Endothelial cell of umbilical vein (primary cell): ENCODE measurements at regions not wholly inside any gene's neighbourhood (a gene's known extent, or its start where the extent isn't known, plus 50 kb on each side); places are given as distances from the start of the nearest gene placed in this dataset.

Source experiments
- BruUV-seq: library from RNA; stranded (reverse); fragments of 400-500 nt; replicated peaks from 2 replicates; lab custom pipeline; 2021; lab: Mats Ljungman, UMichigan
- CTCF ChIA-PET: fragments of 300-600, 350-600 bp; sonication (Branson Sonifier 250); formaldehyde crosslinking; loops from one replicate; lab custom pipeline; 2021; ENCODE audit warnings: antibody characterized with exemption, inconsistent platforms; lab: Charles Lee
- POLR2A ChIA-PET: fragments of 300-600, 350-600 bp; sonication (Branson Sonifier 250); formaldehyde crosslinking; loops from one replicate; lab custom pipeline; 2021; ENCODE audit warnings: antibody characterized with exemption, inconsistent platforms; lab: Charles Lee
- DNase-seq: peaks from one replicate; pipeline ENCODE4 v3.0.0-alpha.2; 2011; ENCODE audit warnings: low read depth, low spot score
- FAIRE-seq: peaks from 2 replicates; lab custom pipeline; 2011; peaks lifted over from hg19 to GRCh38; lab: Jason Lieb, UNC
- H2AFZ ChIP-seq: 2 replicates; pipeline ENCODE4 v1.6.0; 2012; ENCODE audit warnings: low read depth, low read length, control low read depth, inconsistent platforms
- H3K27ac ChIP-seq: 2 replicates; pipeline ENCODE4 v1.5.1; 2011; ENCODE audit warnings: low read depth, mild to moderate bottlenecking, control low read depth, low read length, moderate library complexity; ENCODE audit not compliant: insufficient read depth
- H3K27me3 ChIP-seq, 2 experiments: 2 replicates each; pipeline versions ENCODE4 v1.6.0 to v1.6.1; 2011; ENCODE audit warnings: low read length in 2 of 2, mixed read lengths in 1 of 2; ENCODE audit not compliant: control insufficient read depth in 2 of 2, insufficient read depth in 2 of 2
- H3K36me3 ChIP-seq, 2 experiments: 2 replicates in 1 of 2; 3 replicates in 1 of 2; pipeline ENCODE4 v1.5.1; 2011; ENCODE audit warnings: low read length in 2 of 2, mild to moderate bottlenecking in 1 of 2, moderate library complexity in 1 of 2; ENCODE audit not compliant: control insufficient read depth in 2 of 2, insufficient read depth in 2 of 2; ENCODE audit errors: extremely low read depth in 1 of 2
- H3K4me1 ChIP-seq: 3 replicates; pipeline ENCODE4 v1.5.1; 2011; ENCODE audit warnings: mild to moderate bottlenecking, low read length; ENCODE audit not compliant: control insufficient read depth, insufficient read depth; ENCODE audit errors: extremely low read depth
- H3K4me2 ChIP-seq: 2 replicates; pipeline ENCODE4 v1.6.1; 2011; ENCODE audit warnings: low read length, control low read depth, mixed read lengths; ENCODE audit not compliant: insufficient read depth
- H3K4me3 ChIP-seq, 3 experiments: fragments of 200-600 bp in 1 of 3; sonication (generic), shearing (Covaris generic) in 1 of 3; replicated peaks in 1 of 3; 2 replicates each; pipeline ENCODE4 v1.5.1; 2011 to 2016; ENCODE audit warnings: control low read depth in 3 of 3, low read length in 3 of 3, mild to moderate bottlenecking in 2 of 3, inconsistent platforms in 1 of 3, low read depth in 1 of 3, moderate library complexity in 1 of 3; ENCODE audit not compliant: insufficient read depth in 1 of 3
- H3K79me2 ChIP-seq: 2 replicates; pipeline ENCODE4 v1.6.0; 2012; ENCODE audit warnings: low read length, inconsistent platforms; ENCODE audit not compliant: control insufficient read depth, insufficient read depth
- H3K9ac ChIP-seq: replicated peaks from 2 replicates; pipeline ENCODE3; 2011; ENCODE audit warnings: low read length, control low read depth; ENCODE audit not compliant: insufficient read depth; ENCODE audit errors: extremely low read depth
- H3K9me1 ChIP-seq: replicated peaks from 3 replicates; pipeline ENCODE4 v1.6.0; 2011; ENCODE audit warnings: mild to moderate bottlenecking, low read length; ENCODE audit not compliant: control insufficient read depth, insufficient read depth; ENCODE audit errors: extremely low read depth
- H3K9me3 ChIP-seq: replicated peaks from 2 replicates; pipeline ENCODE4 v1.5.1; 2012; ENCODE audit warnings: low read length, inconsistent platforms; ENCODE audit not compliant: control insufficient read depth, insufficient read depth
- H4K20me1 ChIP-seq: replicated peaks from 2 replicates; pipeline ENCODE3; 2011; ENCODE audit warnings: mild to moderate bottlenecking, low read length; ENCODE audit not compliant: control insufficient read depth, insufficient read depth; ENCODE audit errors: extremely low read depth
- CTCF ChIP-seq, 2 donors: IDR thresholded peaks; 1 replicate in 1 of 2; 2 replicates in 1 of 2; pipeline ENCODE4 v1.5.1; 2011; ENCODE audit warnings: low read length in 2 of 2, mild to moderate bottlenecking in 2 of 2, moderate library complexity in 2 of 2, control low read depth in 1 of 2, inconsistent platforms in 1 of 2, low read depth in 1 of 2; ENCODE audit not compliant: insufficient read depth in 1 of 2; ENCODE audit errors: extremely low read depth in 1 of 2
- EZH2 ChIP-seq: IDR thresholded peaks from 2 replicates; pipeline ENCODE4 v1.6.1; 2012; ENCODE audit warnings: borderline replicate concordance, low read depth, mild to moderate bottlenecking, moderate library complexity, low read length, inconsistent platforms; ENCODE audit not compliant: severe bottlenecking
- FOS ChIP-seq: IDR thresholded peaks from 2 replicates; pipeline ENCODE4 v1.6.1; 2011; ENCODE audit warnings: mild to moderate bottlenecking, low read length, moderate library complexity, borderline replicate concordance; ENCODE audit not compliant: insufficient read depth
- GATA2 ChIP-seq: IDR thresholded peaks from 2 replicates; pipeline ENCODE4 v1.7.0; 2011; ENCODE audit warnings: low read depth, mild to moderate bottlenecking, moderate library complexity, mixed read lengths, low read length; ENCODE audit not compliant: insufficient read length, insufficient read depth
- JUN ChIP-seq: IDR thresholded peaks from 2 replicates; pipeline ENCODE4 v1.6.1; 2011; ENCODE audit warnings: borderline replicate concordance, low read depth; ENCODE audit not compliant: insufficient read length, insufficient read depth
- MAX ChIP-seq: IDR thresholded peaks from 2 replicates; pipeline ENCODE4 v1.6.1; 2011; ENCODE audit not compliant: insufficient read depth, insufficient read length
- MYC ChIP-seq: IDR thresholded peaks from one replicate; pipeline ENCODE4 v1.6.1; 2011; ENCODE audit warnings: mild to moderate bottlenecking, low read depth, low read length
- POLR2A ChIP-seq: IDR thresholded peaks from 2 replicates; pipeline ENCODE4 v1.6.1; 2012; ENCODE audit warnings: low read depth, mild to moderate bottlenecking, control low read depth, low read length
- POLR2AphosphoS5 ChIP-seq: IDR thresholded peaks from 2 replicates; pipeline ENCODE4 v1.6.1; 2012; ENCODE audit warnings: low read depth, mild to moderate bottlenecking, control low read depth, low read length, moderate library complexity; ENCODE audit not compliant: insufficient read depth
- dilution Hi-C: fragments of 300-500 bp; cut with MboI; formaldehyde crosslinking; loops from one replicate; pipeline ENCODE4 v1.15.0; 2019; ENCODE audit warnings: low sequenced_read_pairs; ENCODE audit not compliant: extremely low pct_ligation_motif_present
- intact Hi-C: fragments of 100-400 bp; cut with micrococcal nuclease; formaldehyde crosslinking; loops from one replicate; pipeline ENCODE4 v1.10.0; 2022

GRCh38 chr17:77564278-77564920 lies 394.1 kb upstream of the TNRC6C start:
- H3K79me2 ChIP-seq: no peaks in the 10 kb centered on the region
- dilution Hi-C loops (no loop called here), intact Hi-C loops (no loop called here)
- no peak overlapping the region for H3K4me3 ChIP-seq
- FAIRE-seq: no peak
- no peak for TF ChIP-seq POLR2A
- no peak for TF ChIP-seq CTCF (IDR thresholded peaks at IDR 0.05; ENCODE audit: extremely low read depth in 1 of 2, insufficient read depth in 1 of 2, low read depth in 1 of 2, low read length in 2 of 2)
- H3K27me3 ChIP-seq: no peaks in the 10 kb centered on the region
- no peaks in the 10 kb centered on the region for H3K9me3 ChIP-seq
- H4K20me1 ChIP-seq: no peaks in the 10 kb centered on the region
- no peaks in the 10 kb centered on the region for H3K36me3 ChIP-seq
- CTCF ChIA-PET: no interaction called here
- no peaks in the 10 kb centered on the region for H3K9me1 ChIP-seq
- POLR2A ChIA-PET: no interaction called here
- no peaks in the 10 kb centered on the region for H3K4me1 ChIP-seq
- BruUV-seq: no TSS peak
- DNase-seq: no peak
- H3K9ac ChIP-seq: no peak overlapping the region
- no peak overlapping the region for H3K4me2 ChIP-seq
- no peak overlapping the region for H2AFZ ChIP-seq
- H3K27ac ChIP-seq: no peak overlapping the region

- Histone ChIP-seq H3K4me1 (no peaks in the 10 kb centered on the region), H3K79me2 (no peaks in the 10 kb centered on the region), H2AFZ (no peak overlapping the region), H3K9me1 (no peaks in the 10 kb centered on the region), H4K20me1 (no peaks in the 10 kb centered on the region), H3K9me3 (no peaks in the 10 kb centered on the region), H3K36me3 (no peaks in the 10 kb centered on the region), H3K27ac (no peak overlapping the region), H3K9ac (no peak overlapping the region), H3K27me3 (peaks cover 2 to 6% of the 10 kb centered on the region in 2 experiments), H3K4me3 (no peak overlapping the region), H3K4me2 (no peak overlapping the region)
- CTCF ChIA-PET: no interaction called here
- intact Hi-C loops (no loop called here), dilution Hi-C loops (no loop called here)
- FAIRE-seq: no peak
- POLR2A ChIA-PET: no interaction called here
- TF ChIP-seq GATA2 (no peak), JUN (no peak), MYC (no peak), CTCF (IDR thresholded peaks at IDR 0.05; ENCODE audit: extremely low read depth in 1 of 2, insufficient read depth in 1 of 2, low read depth in 1 of 2, low read length in 2 of 2) (no peak), MAX (no peak), FOS (no peak), POLR2A (no peak), POLR2AphosphoS5 (no peak), EZH2 (no peak)
- BruUV-seq: no TSS peak
- no peak for DNase-seq
These were observed 393.3 kb upstream of the TNRC6C start for GRCh38 chr17:77565166-77565565.
